RWPE1 (cell line): ENCODE measurements at regions not wholly inside any gene's neighbourhood (a gene's known extent, or its start where the extent isn't known, plus 50 kb on each side); places are given as distances from the start of the nearest gene placed in this dataset.

Source experiments
- CTCF ChIA-PET: fragments of 350-600 bp; sonication (Branson Sonifier 250); formaldehyde crosslinking; extraction: SDS; loops from one replicate; lab custom pipeline; 2021; lab: Yijun Ruan, JAX
- POLR2A ChIA-PET: fragments of 400-600 bp; formaldehyde crosslinking; extraction: SDS; loops from one replicate; lab custom pipeline; 2020; ENCODE audit warnings: antibody characterized with exemption; ENCODE audit not compliant: low non-redundant PET; lab: Yijun Ruan, JAX
- DNase-seq: peaks from one replicate; pipeline ENCODE4 v3.0.0; 2012; ENCODE audit warnings: low spot score
- H3K27ac ChIP-seq: fragments of 450-650 bp; 2 replicates; pipeline ENCODE4 v1.5.1; 2017
- CTCF ChIP-seq: fragments of 450-650 bp; conservative IDR thresholded peaks from 2 replicates; pipeline ENCODE4 v1.5.1; 2017; ENCODE audit warnings: low read depth, mild to moderate bottlenecking

GRCh38 chr5:68148096-68148495 is 67.5 kb upstream of the PIK3R1 start:
- H3K27ac ChIP-seq: no peak overlapping the region
- TF ChIP-seq CTCF: no peak
- DNase-seq: no peak
- CTCF ChIA-PET: no interaction called here
- POLR2A ChIA-PET: no interaction called here

DNA sequence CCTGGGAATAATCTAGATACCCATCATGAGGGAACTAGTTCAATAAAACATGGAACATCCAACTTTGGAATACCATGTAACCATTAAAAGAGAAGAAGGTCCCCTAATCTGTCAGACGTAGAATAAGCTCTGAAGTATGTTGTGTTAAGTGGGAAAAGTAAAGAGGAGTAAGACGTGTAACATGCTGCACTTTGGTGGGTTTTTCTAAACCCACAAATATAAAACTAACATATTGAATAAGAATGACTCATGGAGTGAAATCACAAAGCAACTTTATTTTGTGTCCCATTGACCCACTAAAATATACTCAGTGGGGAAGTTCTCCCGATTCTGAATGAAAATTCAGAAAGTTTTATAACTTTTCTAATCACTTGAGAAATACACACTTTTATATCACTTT is 67.9 kb upstream of the PIK3R1 start:
- TF ChIP-seq CTCF: no peak
- POLR2A ChIA-PET: no interaction called here
- DNase-seq: no peak
- H3K27ac ChIP-seq: no peak overlapping the region
- CTCF ChIA-PET: no interaction called here

- ChIA-PET CTCF (no interaction called here), POLR2A (no interaction called here)
- no peak overlapping the region for H3K27ac ChIP-seq
- DNase-seq: no peak
- no peak for TF ChIP-seq CTCF
Observed at GRCh38 chr5:68141494-68141893, 74.1 kb upstream of the PIK3R1 start.

DNA sequence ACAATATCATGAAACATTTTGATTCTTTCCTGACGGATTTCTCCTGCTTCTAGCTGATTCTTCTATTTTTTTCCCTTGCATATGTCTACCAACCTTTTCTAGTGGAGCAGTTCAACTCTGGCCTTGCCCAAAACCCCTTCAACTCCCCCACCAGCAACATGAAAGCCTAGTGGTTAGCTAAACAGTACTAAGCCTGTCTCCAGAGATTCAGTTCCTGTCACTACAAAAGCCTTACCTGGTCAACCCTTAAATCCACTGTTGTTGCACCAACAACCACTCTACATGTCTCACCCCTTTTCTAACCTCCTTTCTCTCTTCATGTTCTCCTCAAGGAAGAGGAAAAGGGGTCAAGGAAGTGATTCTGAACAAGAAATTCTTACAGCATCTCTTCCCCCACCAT is 74.8 kb upstream of the PIK3R1 start:
- ChIA-PET CTCF (no interaction called here), POLR2A (no interaction called here)
- no peak for TF ChIP-seq CTCF

GRCh38 chr5:68139611-68140441 is 75.7 kb upstream of the PIK3R1 start:
- ChIA-PET POLR2A (no interaction called here), CTCF (interaction anchor here (0.7 kb wide), 1 partner anchor 191 kb away, joined by 3 read pairs; no protein-coding TSS in a partner anchor)
- no peak for TF ChIP-seq CTCF
- peak; percentile 29 for DNase-seq
- H3K27ac ChIP-seq: no peak overlapping the region

More for the DNA sequence above, 74.8 kb upstream of the PIK3R1 start:
- H3K27ac ChIP-seq: no peak overlapping the region
- DNase-seq: no peak

DNA sequence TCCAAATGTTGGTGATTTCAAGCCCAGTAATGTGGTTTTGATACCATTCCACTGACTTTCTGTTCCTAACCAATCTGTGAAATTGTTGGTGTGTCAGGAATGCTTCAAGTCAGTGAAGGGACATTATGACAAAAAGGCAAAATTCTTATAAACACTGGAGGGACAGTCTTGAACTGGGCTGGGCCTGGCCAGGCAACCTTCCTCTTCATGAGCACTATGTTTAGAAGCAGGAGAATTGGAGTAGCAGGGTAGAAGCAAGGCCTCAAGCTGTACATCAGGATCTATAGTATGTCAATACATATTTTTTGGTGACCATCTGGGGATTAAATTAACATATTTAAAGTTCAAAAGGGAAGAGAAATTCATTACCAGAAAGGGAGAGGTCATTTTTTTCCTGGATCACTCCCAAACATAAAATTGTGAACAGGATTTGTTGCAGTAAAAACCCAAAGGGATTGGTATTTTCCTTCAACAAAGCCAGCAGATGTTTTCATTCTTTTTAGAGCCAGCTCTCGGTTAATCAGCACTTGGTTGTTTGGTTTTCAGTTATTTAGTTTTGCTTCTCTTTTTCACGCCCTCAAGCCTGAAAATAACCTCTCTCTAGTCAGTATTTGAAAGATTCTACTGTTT is 77.9 kb upstream of the PIK3R1 start:
- no peak for DNase-seq
- no peak for TF ChIP-seq CTCF
- H3K27ac ChIP-seq: no peak overlapping the region
- ChIA-PET POLR2A (no interaction called here), CTCF (interaction anchor here (0.6 kb wide), 2 partner anchors 10 to 143 kb away, joined by 3 to 5 read pairs; no protein-coding TSS in a partner anchor)
